OCI-LY1 (cell line): ENCODE measurements at regions not wholly inside any gene's neighbourhood (a gene's known extent, or its start where the extent isn't known, plus 50 kb on each side); places are given as distances from the start of the nearest gene placed in this dataset.

ENCODE experiments used
- H2AFZ ChIP-seq: fragments of 200-600 bp; sonication (generic), shearing (Covaris generic); 2 replicates; pipeline ENCODE4 v1.6.0; 2014; ENCODE audit warnings: antibody characterized with exemption, mild to moderate bottlenecking, low read length
- H3F3A ChIP-seq: fragments of 200-600 bp; sonication (generic), shearing (Covaris generic); 2 replicates; pipeline ENCODE4 v1.6.0; 2014; ENCODE audit warnings: mild to moderate bottlenecking, antibody characterized with exemption, low read length, moderate library complexity; ENCODE audit not compliant: insufficient read depth
- H3K27ac ChIP-seq: fragments of 200-600 bp; sonication (generic); 2 replicates; pipeline ENCODE4 v1.5.1; 2014; ENCODE audit warnings: low read length, mixed run types, mild to moderate bottlenecking, low read depth; ENCODE audit not compliant: poor library complexity, severe bottlenecking
- H3K27me3 ChIP-seq: fragments of 200-600 bp; sonication (generic); 2 replicates; pipeline ENCODE4 v1.6.0; 2014; ENCODE audit warnings: antibody characterized with exemption, mild to moderate bottlenecking, low read length, moderate library complexity; ENCODE audit not compliant: insufficient read depth
- H3K36me3 ChIP-seq: fragments of 200-600 bp; sonication (generic); 2 replicates; pipeline ENCODE4 v1.6.1; 2014; ENCODE audit warnings: mild to moderate bottlenecking, antibody characterized with exemption, low read length, moderate library complexity, mixed read lengths; ENCODE audit not compliant: insufficient read depth
- H3K4me1 ChIP-seq: fragments of 200-600 bp; sonication (generic); 2 replicates; pipeline ENCODE4 v1.5.1; 2014; ENCODE audit warnings: mild to moderate bottlenecking, low read length, moderate library complexity; ENCODE audit not compliant: insufficient read depth, severe bottlenecking
- H3K4me2 ChIP-seq: fragments of 200-600 bp; sonication (generic), shearing (Covaris generic); 2 replicates; pipeline ENCODE4 v1.6.1; 2014; ENCODE audit warnings: low read length
- H3K4me3 ChIP-seq: fragments of 200-600 bp; sonication (generic); 2 replicates; pipeline ENCODE4 v1.5.1; 2014; ENCODE audit warnings: low read length, low read depth, mild to moderate bottlenecking, mixed read lengths; ENCODE audit not compliant: poor library complexity, severe bottlenecking
- H3K79me2 ChIP-seq: fragments of 200-600 bp; shearing (Covaris generic); 2 replicates; pipeline ENCODE4 v1.6.1; 2016; ENCODE audit warnings: mixed run types, low read length, mixed read lengths; ENCODE audit not compliant: insufficient read depth
- H3K9ac ChIP-seq: fragments of 200-600 bp; sonication (generic), shearing (Covaris generic); 2 replicates; pipeline ENCODE4 v1.6.1; 2014; ENCODE audit warnings: mild to moderate bottlenecking, low read length, mixed read lengths
- H3K9me2 ChIP-seq: fragments of 200-600 bp; sonication (generic), shearing (Covaris generic); 2 replicates; pipeline ENCODE4 v1.6.1; 2014; ENCODE audit warnings: low read depth, mild to moderate bottlenecking, low read length, mixed read lengths
- H3K9me3 ChIP-seq: fragments of 200-600 bp; shearing (Covaris generic); 2 replicates; pipeline ENCODE4 v1.6.1; 2014; ENCODE audit warnings: low read length, mixed read lengths
- H4K20me1 ChIP-seq: fragments of 200-600 bp; sonication (generic), shearing (Covaris generic); 2 replicates; pipeline ENCODE4 v1.6.0; 2016; ENCODE audit warnings: mild to moderate bottlenecking, low read length; ENCODE audit not compliant: insufficient read depth
- CTCF ChIP-seq: fragments of 200-600 bp; sonication (generic), shearing (Covaris generic); IDR thresholded peaks from 2 replicates; pipeline ENCODE4 v1.5.1; 2017; ENCODE audit warnings: mild to moderate bottlenecking, antibody characterized with exemption, low read length, moderate library complexity, mixed read lengths
- EZH2 ChIP-seq: fragments of 200-600 bp; sonication (generic), shearing (Covaris generic); IDR thresholded peaks from 2 replicates; pipeline ENCODE4 v1.8.0; 2017; ENCODE audit warnings: borderline replicate concordance, mixed run types, mild to moderate bottlenecking, antibody characterized with exemption, low read length, moderate library complexity, mixed read lengths

GRCh38 chr16:52123061-52123839, 423.7 kb downstream of the TOX3 start:
- Histone ChIP-seq H3K9me3 (no peaks in the 10 kb centered on the region), H3K4me2 (no peak overlapping the region), H3K4me1 (no peaks in the 10 kb centered on the region), H4K20me1 (no peaks in the 10 kb centered on the region), H3K9ac (no peak overlapping the region), H3K27me3 (no peaks in the 10 kb centered on the region), H3K36me3 (no peaks in the 10 kb centered on the region), H2AFZ (no peak overlapping the region), H3K9me2 (no peaks in the 10 kb centered on the region), H3K4me3 (no peak overlapping the region), H3K79me2 (no peaks in the 10 kb centered on the region), H3K27ac (no peak overlapping the region), H3F3A (no peaks in the 10 kb centered on the region)
- TF ChIP-seq CTCF: no peak
- TF ChIP-seq EZH2: no peak

DNA sequence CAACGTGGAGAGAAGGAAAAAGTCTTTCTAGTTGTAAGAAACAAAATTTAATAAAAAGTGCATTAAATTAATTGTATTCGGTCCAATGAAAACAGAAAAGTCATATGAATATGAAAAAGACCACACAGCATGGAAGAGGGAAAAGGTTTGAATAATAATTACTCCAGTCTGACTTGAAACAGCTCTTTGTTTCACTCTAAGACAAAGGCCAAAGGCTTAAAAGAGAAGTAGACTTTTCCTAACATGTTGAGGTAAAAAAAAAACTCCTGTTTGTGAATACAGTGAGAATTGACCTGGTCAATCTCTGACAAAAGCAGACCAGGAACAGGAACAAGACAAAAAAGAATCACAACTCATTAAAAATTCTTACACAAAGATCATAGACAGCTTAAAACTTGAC, 429.8 kb downstream of the TOX3 start:
- no peaks in the 10 kb centered on the region for H3K9me2 ChIP-seq
- H3K9ac ChIP-seq: no peak overlapping the region
- no peaks in the 10 kb centered on the region for H3K9me3 ChIP-seq
- H2AFZ ChIP-seq: no peak overlapping the region
- H3K36me3 ChIP-seq: no peaks in the 10 kb centered on the region
- no peaks in the 10 kb centered on the region for H3F3A ChIP-seq
- no peak overlapping the region for H3K27ac ChIP-seq
- TF ChIP-seq CTCF: no peak
- no peak for TF ChIP-seq EZH2
- H3K4me1 ChIP-seq: no peaks in the 10 kb centered on the region
- H4K20me1 ChIP-seq: no peaks in the 10 kb centered on the region
- H3K4me2 ChIP-seq: no peak overlapping the region
- H3K4me3 ChIP-seq: no peak overlapping the region
- H3K79me2 ChIP-seq: no peaks in the 10 kb centered on the region
- H3K27me3 ChIP-seq: no peaks in the 10 kb centered on the region

GRCh38 chr16:52114379-52114778, 432.6 kb downstream of the TOX3 start:
- no peak for TF ChIP-seq EZH2
- TF ChIP-seq CTCF: no peak
- Histone ChIP-seq H3K9ac (no peak overlapping the region), H3K79me2 (no peaks in the 10 kb centered on the region), H3K4me3 (no peak overlapping the region), H3K4me1 (no peaks in the 10 kb centered on the region), H3K36me3 (no peaks in the 10 kb centered on the region), H3K9me3 (no peaks in the 10 kb centered on the region), H3F3A (no peaks in the 10 kb centered on the region), H3K4me2 (no peak overlapping the region), H3K27me3 (no peaks in the 10 kb centered on the region), H2AFZ (no peak overlapping the region), H3K27ac (no peak overlapping the region), H3K9me2 (no peaks in the 10 kb centered on the region), H4K20me1 (no peaks in the 10 kb centered on the region)
